ENCODE measurements at regions not wholly inside any gene's neighbourhood (a gene's known extent, or its start where the extent isn't known, plus 50 kb on each side); places are given as distances from the start of the nearest gene placed in this dataset.

DNA sequence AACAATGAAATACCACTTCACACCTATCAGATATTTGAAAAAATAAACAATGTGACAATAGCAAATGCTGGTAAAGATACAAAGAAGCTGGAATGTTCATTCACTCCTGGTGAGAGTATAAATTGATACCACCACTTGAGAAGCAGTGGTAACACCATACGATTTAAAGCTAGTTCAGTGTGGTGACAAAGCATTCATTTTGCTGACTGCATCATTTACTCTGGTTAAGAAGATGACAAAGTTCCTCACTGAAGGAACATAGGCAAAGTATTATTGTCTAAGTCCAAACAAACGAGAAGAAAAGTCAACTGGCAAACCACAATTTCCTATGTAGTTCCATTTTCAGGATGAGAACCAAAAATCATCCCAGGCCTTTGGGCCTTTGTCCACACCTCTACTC, 102.5 kb downstream of the GEMIN8 start:
- no peak for DNase-seq (ENCODE audit: low spot score in 2 of 2)
- Histone ChIP-seq H3K36me3 (no peaks in the 10 kb centered on the region), H3K9me3 (no peaks in the 10 kb centered on the region), H3K4me3 (no peak overlapping the region), H3K27ac (no peak overlapping the region), H3K4me1 (no peaks in the 10 kb centered on the region), H3K27me3 (no peaks in the 10 kb centered on the region)
- no peak for TF ChIP-seq POLR2AphosphoS5 (IDR thresholded peaks at IDR 0.05)
- 80% methylated on average over 2 of the region's 2 CpGs for WGBS

DNA sequence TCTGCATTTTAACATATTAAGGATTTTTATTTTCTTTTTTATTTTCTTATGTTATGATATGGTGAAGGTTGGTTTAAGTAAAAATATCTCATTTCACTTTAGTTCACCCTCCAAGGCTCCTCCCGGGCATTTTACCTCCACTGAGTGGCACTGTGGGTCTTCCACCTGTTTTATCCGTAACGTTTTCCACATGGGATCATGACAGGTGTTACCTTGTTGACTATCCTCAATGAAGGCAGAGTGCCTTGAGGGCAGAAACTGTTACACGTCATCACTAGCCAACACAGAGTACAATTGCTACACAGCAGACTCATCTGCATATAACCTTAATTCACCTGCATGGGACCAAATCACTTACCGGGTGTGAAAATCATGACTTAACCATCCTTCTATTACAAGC, 105.8 kb downstream of the GEMIN8 start:
- Histone ChIP-seq H3K4me3 (no peak overlapping the region), H3K4me1 (no peaks in the 10 kb centered on the region), H3K36me3 (no peaks in the 10 kb centered on the region), H3K27me3 (no peaks in the 10 kb centered on the region), H3K27ac (no peak overlapping the region), H3K9me3 (no peaks in the 10 kb centered on the region)
- whole genome bisulfite sequencing = 68% methylated on average over 5 of the region's 5 CpGs
- DNase-seq (ENCODE audit: low spot score in 2 of 2) = no peak
- TF ChIP-seq EP300 (IDR thresholded peaks at IDR 0.05) = no peak
- TF ChIP-seq, protein P1, sequence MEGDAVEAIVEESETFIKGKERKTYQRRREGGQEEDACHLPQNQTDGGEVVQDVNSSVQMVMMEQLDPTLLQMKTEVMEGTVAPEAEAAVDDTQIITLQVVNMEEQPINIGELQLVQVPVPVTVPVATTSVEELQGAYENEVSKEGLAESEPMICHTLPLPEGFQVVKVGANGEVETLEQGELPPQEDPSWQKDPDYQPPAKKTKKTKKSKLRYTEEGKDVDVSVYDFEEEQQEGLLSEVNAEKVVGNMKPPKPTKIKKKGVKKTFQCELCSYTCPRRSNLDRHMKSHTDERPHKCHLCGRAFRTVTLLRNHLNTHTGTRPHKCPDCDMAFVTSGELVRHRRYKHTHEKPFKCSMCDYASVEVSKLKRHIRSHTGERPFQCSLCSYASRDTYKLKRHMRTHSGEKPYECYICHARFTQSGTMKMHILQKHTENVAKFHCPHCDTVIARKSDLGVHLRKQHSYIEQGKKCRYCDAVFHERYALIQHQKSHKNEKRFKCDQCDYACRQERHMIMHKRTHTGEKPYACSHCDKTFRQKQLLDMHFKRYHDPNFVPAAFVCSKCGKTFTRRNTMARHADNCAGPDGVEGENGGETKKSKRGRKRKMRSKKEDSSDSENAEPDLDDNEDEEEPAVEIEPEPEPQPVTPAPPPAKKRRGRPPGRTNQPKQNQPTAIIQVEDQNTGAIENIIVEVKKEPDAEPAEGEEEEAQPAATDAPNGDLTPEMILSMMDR (IDR thresholded peaks at IDR 0.05) = no peak
- TF ChIP-seq POLR2AphosphoS5 (IDR thresholded peaks at IDR 0.05) = no peak
- TF ChIP-seq POLR2A (IDR thresholded peaks at IDR 0.05) = no peak

DNA sequence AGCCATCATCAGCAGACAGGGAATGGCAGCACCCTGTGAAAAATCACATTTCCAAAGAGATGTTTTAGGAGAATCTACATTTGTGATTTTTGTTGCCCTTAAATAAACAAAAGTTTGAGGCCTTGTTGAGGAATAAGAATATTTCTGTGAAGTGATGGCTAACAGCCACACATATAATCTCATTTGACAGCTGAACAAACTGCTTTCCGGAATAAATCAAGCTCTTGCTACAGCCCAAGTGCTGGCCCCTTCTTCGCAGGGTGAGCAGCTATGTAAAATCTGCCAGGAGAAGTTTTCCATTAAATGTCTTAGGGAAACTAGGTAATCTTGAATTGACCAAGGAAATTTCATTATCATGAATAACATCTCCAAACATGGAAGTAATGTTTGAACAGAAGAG, 106.4 kb upstream of the GPM6B start:
- Histone ChIP-seq H3K9me3 (no peaks in the 10 kb centered on the region), H3K36me3 (no peaks in the 10 kb centered on the region), H3K4me3 (no peak overlapping the region), H3K27me3 (no peaks in the 10 kb centered on the region), H3K4me1 (no peaks in the 10 kb centered on the region), H3K27ac (no peak overlapping the region)
- 75% methylated on average over 2 of the region's 2 CpGs for WGBS
- no peak for DNase-seq (ENCODE audit: low spot score in 2 of 2)
- TF ChIP-seq, protein P1 (IDR thresholded peaks at IDR 0.05) = no peak
- TF ChIP-seq EP300 (IDR thresholded peaks at IDR 0.05) (no peak), POLR2AphosphoS5 (IDR thresholded peaks at IDR 0.05) (no peak), POLR2A (IDR thresholded peaks at IDR 0.05) (no peak)

DNA sequence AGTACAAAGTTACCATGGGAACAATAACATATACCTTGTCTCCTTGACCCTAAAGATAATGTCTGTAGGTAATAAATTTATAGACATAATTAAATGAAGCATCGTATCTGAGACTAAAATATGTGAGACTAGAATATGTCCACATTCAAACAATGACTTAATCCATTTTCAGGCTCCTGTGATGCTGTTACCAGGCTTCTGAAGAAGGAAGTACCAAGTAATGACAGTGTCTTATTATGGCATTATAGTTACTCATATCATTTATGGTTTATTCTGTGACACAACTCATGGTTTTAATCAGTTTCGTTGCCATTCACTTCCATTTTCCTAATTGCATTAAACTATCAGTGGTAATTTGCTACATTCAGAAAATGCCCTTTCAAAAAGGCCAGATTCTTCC, 100.6 kb upstream of the GPM6B start:
- H3K27me3 ChIP-seq = no peaks in the 10 kb centered on the region
- no peak overlapping the region for H3K27ac ChIP-seq
- H3K36me3 ChIP-seq = no peaks in the 10 kb centered on the region
- H3K4me3 ChIP-seq = no peak overlapping the region
- WGBS = 60% methylated on average over 2 of the region's 2 CpGs
- no peak for DNase-seq (ENCODE audit: low spot score in 2 of 2)
- H3K9me3 ChIP-seq = no peaks in the 10 kb centered on the region
- no peaks in the 10 kb centered on the region for H3K4me1 ChIP-seq
- no peak for TF ChIP-seq POLR2AphosphoS5 (IDR thresholded peaks at IDR 0.05)
- TF ChIP-seq EP300 (IDR thresholded peaks at IDR 0.05) = no peak
- TF ChIP-seq, protein P1 (IDR thresholded peaks at IDR 0.05) = no peak
- no peak for TF ChIP-seq POLR2A (IDR thresholded peaks at IDR 0.05)

DNA sequence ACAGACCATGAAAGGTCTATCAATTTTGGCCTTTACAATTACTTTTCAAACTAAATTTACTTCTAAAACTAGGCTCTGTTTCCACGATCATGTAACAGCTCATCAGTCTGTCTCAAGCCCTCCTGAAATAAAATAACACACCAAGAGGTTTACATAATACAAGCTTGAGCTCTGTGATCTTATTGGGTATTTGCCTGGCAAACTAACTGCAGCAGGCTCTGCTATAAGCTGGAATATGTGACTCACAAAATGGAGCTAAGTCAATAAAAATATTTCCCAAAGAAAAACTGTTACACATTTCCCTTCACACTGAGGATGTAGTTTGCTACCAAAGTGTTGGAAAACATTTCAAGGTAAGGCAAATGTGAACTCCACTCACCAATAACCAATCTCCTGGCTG, 94.7 kb upstream of the GPM6B start:
- Histone ChIP-seq H3K9me3 (no peaks in the 10 kb centered on the region), H3K36me3 (no peaks in the 10 kb centered on the region), H3K4me3 (no peak overlapping the region), H3K4me1 (no peaks in the 10 kb centered on the region), H3K27me3 (no peaks in the 10 kb centered on the region), H3K27ac (no peak overlapping the region)
- DNase-seq (ENCODE audit: low spot score in 2 of 2) = no peak
- TF ChIP-seq POLR2AphosphoS5 (IDR thresholded peaks at IDR 0.05) (no peak), EP300 (IDR thresholded peaks at IDR 0.05) (no peak), POLR2A (IDR thresholded peaks at IDR 0.05) (no peak)
- TF ChIP-seq, protein P1 (IDR thresholded peaks at IDR 0.05) = no peak
- 75% methylated on average over 1 of the region's 1 CpG for WGBS

DNA sequence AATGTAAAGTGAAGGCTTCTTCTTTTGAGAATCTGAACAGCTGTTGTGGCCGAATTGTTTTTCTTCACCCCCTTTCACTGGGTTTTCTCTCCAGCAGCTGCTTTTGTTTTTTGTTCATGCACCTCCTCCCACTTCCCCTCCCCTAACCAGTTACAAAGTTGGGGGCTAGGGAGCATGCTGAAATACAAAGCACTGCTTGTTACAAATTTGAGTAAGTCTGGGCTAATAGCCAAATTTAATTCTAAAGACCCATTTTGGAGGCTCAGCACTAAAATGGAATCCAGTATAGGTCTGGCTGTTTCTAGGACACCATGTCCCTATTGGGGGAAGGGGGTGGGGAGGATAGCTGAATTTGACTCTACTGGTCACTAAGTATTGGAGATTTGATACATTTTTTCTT, 89.2 kb upstream of the GPM6B start:
- 43% methylated on average over 1 of the region's 1 CpG for WGBS
- Histone ChIP-seq H3K36me3 (no peaks in the 10 kb centered on the region), H3K27me3 (no peaks in the 10 kb centered on the region), H3K27ac (no peak overlapping the region), H3K4me1 (no peaks in the 10 kb centered on the region), H3K9me3 (no peaks in the 10 kb centered on the region), H3K4me3 (no peak overlapping the region)
- no peak for DNase-seq (ENCODE audit: low spot score in 2 of 2)
- TF ChIP-seq EP300 (IDR thresholded peaks at IDR 0.05) (no peak), POLR2A (IDR thresholded peaks at IDR 0.05) (no peak), POLR2AphosphoS5 (IDR thresholded peaks at IDR 0.05) (no peak)
- TF ChIP-seq, protein P1 (IDR thresholded peaks at IDR 0.05) = no peak

All from suprapubic skin (tissue), 4 donors.